ENCODE measurements at regions not wholly inside any gene's neighbourhood (a gene's known extent, or its start where the extent isn't known, plus 50 kb on each side); places are given as distances from the start of the nearest gene placed in this dataset.

DNA sequence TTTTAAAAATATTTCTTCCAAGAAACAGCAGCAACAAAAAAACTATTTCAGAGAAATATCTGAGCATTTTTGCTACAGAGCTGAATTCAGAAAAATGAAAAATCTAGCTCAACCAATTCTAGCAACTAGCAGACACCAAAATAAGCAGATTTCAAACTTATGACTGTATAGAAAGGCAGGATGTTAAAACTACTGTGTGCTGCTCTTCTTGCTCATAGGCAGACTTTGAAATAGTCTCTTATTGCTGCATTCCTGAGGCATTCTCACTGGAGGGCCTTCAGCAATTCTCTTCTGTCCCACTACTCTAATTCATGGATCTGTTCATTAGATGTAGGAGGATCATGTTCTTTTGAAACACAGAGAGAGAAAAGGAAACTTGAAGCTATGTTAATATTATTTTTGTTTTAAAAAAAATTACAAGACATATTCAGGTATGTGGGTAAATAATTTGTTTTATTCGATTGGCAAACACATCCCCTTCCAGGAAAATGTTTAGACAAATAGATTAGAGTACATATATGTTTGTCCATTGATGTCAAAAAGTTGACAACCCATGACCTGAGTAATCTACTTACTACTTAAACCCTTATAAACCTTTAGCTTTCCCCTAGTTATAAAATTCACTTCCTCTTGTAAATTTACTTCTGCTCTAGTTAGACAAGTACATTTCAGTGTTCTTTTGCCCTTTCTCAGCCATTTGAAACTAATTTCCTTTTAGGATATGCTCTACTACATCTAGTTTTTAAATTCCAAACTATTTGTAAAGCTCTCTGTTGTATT lies 428.2 kb upstream of the POT1 start:
- ATAC-seq = no peak
- Histone ChIP-seq H3K4me1 (peaks cover 0 to 3% (median 0%) of the 10 kb centered on the region in 12 donors), H3K27me3 (no peaks in the 10 kb centered on the region), H3K36me3 (no peaks in the 10 kb centered on the region), H3K9me3 (peaks cover 0 to 6% (median 0%) of the 10 kb centered on the region in 12 donors), H3K27ac (no peak overlapping the region), H3K4me3 (no peak overlapping the region)
- TF ChIP-seq POLR2A (IDR thresholded peaks at IDR 0.05) (no peak), CTCF (IDR thresholded peaks at IDR 0.05) (no peak)
- 83 to 90% (median 87%) methylated on average over 1 of the region's 1 CpG for WGBS, 4 donors
- intact Hi-C loops (cut with DNase I) = no loop called here
- DNase-seq = no peak

DNA sequence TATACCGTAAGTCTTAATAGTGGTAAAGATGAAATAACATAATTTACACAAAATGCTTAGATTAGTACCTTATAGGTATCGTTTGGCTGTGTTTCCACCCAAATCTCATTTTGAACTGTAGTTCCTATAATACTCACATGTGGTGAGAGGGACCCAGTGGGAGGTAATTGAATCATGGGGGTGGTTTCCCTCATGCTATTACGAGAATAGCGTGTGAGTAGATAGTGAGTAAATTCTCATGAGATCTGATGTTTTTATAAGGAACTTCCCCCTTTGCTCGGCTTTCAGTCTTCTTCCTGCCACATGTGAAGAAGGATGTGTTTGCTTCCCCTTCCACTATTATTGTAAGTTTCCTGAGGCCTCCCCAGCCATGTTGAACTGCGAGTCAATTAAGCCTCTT lies 426.3 kb upstream of the POT1 start:
- Histone ChIP-seq H3K4me3 (no peak overlapping the region), H3K27ac (no peak overlapping the region), H3K4me1 (peaks cover 0 to 3% (median 0%) of the 10 kb centered on the region in 12 donors), H3K9me3 (peaks cover 0 to 6% (median 0%) of the 10 kb centered on the region in 12 donors), H3K36me3 (no peaks in the 10 kb centered on the region), H3K27me3 (no peaks in the 10 kb centered on the region)
- DNase-seq (no peak), ATAC-seq (peak in 1 of 4 donors; percentile 81)
- intact Hi-C loops (cut with DNase I) = no loop called here
- no peak for TF ChIP-seq CTCF (IDR thresholded peaks at IDR 0.05)
- WGBS, 4 donors = 32 to 41% (median 34%) methylated on average over 6 of the region's 6 CpGs

DNA sequence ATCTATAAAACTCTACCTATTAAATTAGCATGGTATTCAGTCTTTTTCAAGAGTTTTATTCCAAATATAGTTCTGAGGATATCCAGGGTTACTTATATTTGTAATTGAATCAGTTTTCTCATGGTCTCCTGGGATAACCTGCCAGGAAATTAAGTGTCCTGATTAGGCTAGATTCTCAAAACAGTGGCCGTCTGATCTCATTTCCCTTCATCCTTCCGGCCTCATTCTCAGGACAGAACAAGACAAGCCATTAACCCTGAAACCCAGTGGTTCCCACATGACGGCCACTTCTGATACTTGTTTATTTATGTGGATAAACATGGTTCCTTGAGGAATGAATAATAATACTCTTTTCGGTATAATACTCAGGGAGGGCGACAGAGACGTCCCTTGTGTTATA lies 417.6 kb upstream of the POT1 start:
- TF ChIP-seq CTCF (IDR thresholded peaks at IDR 0.05) (no peak), POLR2A (IDR thresholded peaks at IDR 0.05) (no peak)
- H3K9me3 ChIP-seq = no peaks in the 10 kb centered on the region
- no peaks in the 10 kb centered on the region for H3K4me1 ChIP-seq
- WGBS, 4 donors = 47 to 59% (median 53%) methylated on average over 6 of the region's 6 CpGs
- no peaks in the 10 kb centered on the region for H3K27me3 ChIP-seq
- no peak overlapping the region for H3K27ac ChIP-seq
- intact Hi-C loops (cut with DNase I) = no loop called here
- DNase-seq (peak in 2 of 5 donors; percentile 5 to 16), ATAC-seq (peak in 1 of 4 donors; percentile 81)
- no peaks in the 10 kb centered on the region for H3K36me3 ChIP-seq
- no peak overlapping the region for H3K4me3 ChIP-seq

- no peak overlapping the region for H3K4me3 ChIP-seq
- DNase-seq (no peak), ATAC-seq (no peak)
- no peaks in the 10 kb centered on the region for H3K4me1 ChIP-seq
- whole genome bisulfite sequencing, 4 donors = 91 to 93% (median 93%) methylated on average over 4 of the region's 4 CpGs
- intact Hi-C loops (cut with DNase I) = no loop called here
- H3K36me3 ChIP-seq = no peaks in the 10 kb centered on the region
- TF ChIP-seq POLR2A (IDR thresholded peaks at IDR 0.05) = no peak
- no peak for TF ChIP-seq CTCF (IDR thresholded peaks at IDR 0.05)
- no peaks in the 10 kb centered on the region for H3K27me3 ChIP-seq
- H3K9me3 ChIP-seq = peaks cover 0 to 1% (median 0%) of the 10 kb centered on the region in 12 donors
- H3K27ac ChIP-seq = no peak overlapping the region
Observed at GRCh38 chr7:125338110-125338509, 408.5 kb upstream of the POT1 start.
